LNCaP clone FGC (cell line): ENCODE measurements at regions not wholly inside any gene's neighbourhood (a gene's known extent, or its start where the extent isn't known, plus 50 kb on each side); places are given as distances from the start of the nearest gene placed in this dataset.
"Not testable (repeated sequence)": the region's sequence is repeated elsewhere in the genome, so short reads cannot be mapped to it uniquely, and the experiment has no call there.

Source experiments
- DNase-seq: peaks from one replicate; pipeline ENCODE4 v3.0.0-alpha.2; 2011; ENCODE audit warnings: low read depth
- H3K4me3 ChIP-seq: 2 replicates; pipeline ENCODE4 v1.5.1; 2011; ENCODE audit warnings: mild to moderate bottlenecking, low read depth, low read length, control low read depth
- CTCF ChIP-seq: IDR thresholded peaks from 2 replicates; pipeline ENCODE4 v1.5.1; 2012; ENCODE audit warnings: mild to moderate bottlenecking; ENCODE audit not compliant: control insufficient read depth, insufficient read depth; ENCODE audit errors: extremely low read depth

GRCh38 chr1:184194236-184194635, 142.7 kb downstream of the TSEN15 start:
- H3K4me3 ChIP-seq, result no peak overlapping the region
- no peak for DNase-seq
- TF ChIP-seq CTCF, result no peak

- not testable (repeated sequence) for DNase-seq, H3K4me3 ChIP-seq
These were observed 144.2 kb downstream of the TSEN15 start for GRCh38 chr1:184195722-184196121.

GRCh38 chr1:184197831-184198230, 146.3 kb downstream of the TSEN15 start:
- no peak overlapping the region for H3K4me3 ChIP-seq
- no peak for DNase-seq
- TF ChIP-seq CTCF, result no peak

- DNase-seq, result no peak
- TF ChIP-seq CTCF, result no peak
- no peak overlapping the region for H3K4me3 ChIP-seq
These were observed 147.5 kb downstream of the TSEN15 start for GRCh38 chr1:184199036-184199435.

- no peak overlapping the region for H3K4me3 ChIP-seq
- DNase-seq, result no peak
- TF ChIP-seq CTCF, result no peak
These were observed 148.0 kb downstream of the TSEN15 start for GRCh38 chr1:184199438-184200085.

GRCh38 chr1:184208622-184209021, 157.1 kb downstream of the TSEN15 start:
- TF ChIP-seq CTCF, result no peak
- H3K4me3 ChIP-seq, result no peak overlapping the region
- DNase-seq, result no peak

- H3K4me3 ChIP-seq, result no peak overlapping the region
- no peak for DNase-seq
- TF ChIP-seq CTCF, result no peak
These were observed 158.5 kb downstream of the TSEN15 start for GRCh38 chr1:184210031-184210430.
